ENCODE measurements at regions not wholly inside any gene's neighbourhood (a gene's known extent, or its start where the extent isn't known, plus 50 kb on each side); places are given as distances from the start of the nearest gene placed in this dataset.
"Not testable (repeated sequence)": the region's sequence is repeated elsewhere in the genome, so short reads cannot be mapped to it uniquely, and the experiment has no call there.

GRCh38 chr10:81219758-81220157, 655.2 kb upstream of the NRG3 start:
- no peak overlapping the region for H3K4me3 ChIP-seq (ENCODE audit: low read depth, low read length)
- no peak for DNase-seq (ENCODE audit: low read depth)
- no peak for TF ChIP-seq MAX (IDR thresholded peaks at IDR 0.05; ENCODE audit: low read depth, low read length)
- no peak for TF ChIP-seq CTCF (IDR thresholded peaks at IDR 0.05; ENCODE audit: low read depth, low read length)
- TF ChIP-seq POLR2A (IDR thresholded peaks at IDR 0.05; ENCODE audit: extremely low read depth, insufficient read length) = no peak
- TF ChIP-seq MYC (IDR thresholded peaks at IDR 0.05; ENCODE audit: low read depth, low read length) = no peak

GRCh38 chr10:81248886-81249285, 626.1 kb upstream of the NRG3 start:
- no peak for DNase-seq (ENCODE audit: low read depth)
- TF ChIP-seq CTCF (IDR thresholded peaks at IDR 0.05; ENCODE audit: low read depth, low read length) (no peak), MAX (IDR thresholded peaks at IDR 0.05; ENCODE audit: low read depth, low read length) (no peak), POLR2A (IDR thresholded peaks at IDR 0.05; ENCODE audit: extremely low read depth, insufficient read length) (no peak), MYC (IDR thresholded peaks at IDR 0.05; ENCODE audit: low read depth, low read length) (no peak)
- H3K4me3 ChIP-seq (ENCODE audit: low read depth, low read length) = no peak overlapping the region

- TF ChIP-seq POLR2A (IDR thresholded peaks at IDR 0.05; ENCODE audit: extremely low read depth, insufficient read length) (no peak), MAX (IDR thresholded peaks at IDR 0.05; ENCODE audit: low read depth, low read length) (no peak), MYC (IDR thresholded peaks at IDR 0.05; ENCODE audit: low read depth, low read length) (no peak), CTCF (IDR thresholded peaks at IDR 0.05; ENCODE audit: low read depth, low read length) (no peak)
- no peak for DNase-seq (ENCODE audit: low read depth)
- no peak overlapping the region for H3K4me3 ChIP-seq (ENCODE audit: low read depth, low read length)
Measured at GRCh38 chr10:81251457-81252115, 623.4 kb upstream of the NRG3 start.

- H3K4me3 ChIP-seq (ENCODE audit: low read depth, low read length); DNase-seq (ENCODE audit: low read depth): not testable (repeated sequence)
Measured at GRCh38 chr10:81264991-81265390, 610.0 kb upstream of the NRG3 start.

- H3K4me3 ChIP-seq (ENCODE audit: low read depth, low read length) = no peak overlapping the region
- DNase-seq (ENCODE audit: low read depth) = no peak
- TF ChIP-seq MAX (IDR thresholded peaks at IDR 0.05; ENCODE audit: low read depth, low read length) (no peak), CTCF (IDR thresholded peaks at IDR 0.05; ENCODE audit: low read depth, low read length) (no peak), MYC (IDR thresholded peaks at IDR 0.05; ENCODE audit: low read depth, low read length) (no peak), POLR2A (IDR thresholded peaks at IDR 0.05; ENCODE audit: extremely low read depth, insufficient read length) (no peak)
Measured at GRCh38 chr10:81270051-81270450, 604.9 kb upstream of the NRG3 start.

- DNase-seq (ENCODE audit: low read depth) = no peak
- no peak overlapping the region for H3K4me3 ChIP-seq (ENCODE audit: low read depth, low read length)
- no peak for TF ChIP-seq MYC (IDR thresholded peaks at IDR 0.05; ENCODE audit: low read depth, low read length)
- TF ChIP-seq CTCF (IDR thresholded peaks at IDR 0.05; ENCODE audit: low read depth, low read length) = no peak
- no peak for TF ChIP-seq POLR2A (IDR thresholded peaks at IDR 0.05; ENCODE audit: extremely low read depth, insufficient read length)
- TF ChIP-seq MAX (IDR thresholded peaks at IDR 0.05; ENCODE audit: low read depth, low read length) = no peak
Measured at GRCh38 chr10:81280497-81281479, 594.2 kb upstream of the NRG3 start.
